Mucosa of stomach (tissue), 1 donor: ENCODE measurements at regions not wholly inside any gene's neighbourhood (a gene's known extent, or its start where the extent isn't known, plus 50 kb on each side); places are given as distances from the start of the nearest gene placed in this dataset.

Source experiments
- H3K27me3 ChIP-seq: one replicate; pipeline ENCODE4 v1.7.0; 2013; ENCODE audit warnings: mild to moderate bottlenecking, low read length; ENCODE audit not compliant: control insufficient read depth, insufficient read depth
- H3K36me3 ChIP-seq: one replicate; pipeline ENCODE4 v1.7.0; 2013; ENCODE audit warnings: low read length; ENCODE audit not compliant: control insufficient read depth, insufficient read depth
- H3K4me1 ChIP-seq: one replicate; pipeline ENCODE4 v1.7.0; 2013; ENCODE audit warnings: mild to moderate bottlenecking, low read length; ENCODE audit not compliant: control insufficient read depth, insufficient read depth
- H3K4me3 ChIP-seq: one replicate; pipeline ENCODE4 v1.7.0; 2013; ENCODE audit warnings: low read length
- H3K9ac ChIP-seq: one replicate; pipeline ENCODE4 v1.7.0; 2013; ENCODE audit warnings: mild to moderate bottlenecking, low read length, moderate library complexity
- H3K9me3 ChIP-seq: one replicate; pipeline ENCODE4 v1.7.0; 2013; ENCODE audit warnings: mild to moderate bottlenecking, low read length, moderate library complexity; ENCODE audit not compliant: control insufficient read depth
- donor health status: Pancreatic carcinoma.

GRCh38 chr2:129755786-129756185 lies 223.7 kb upstream of the RAB6C start:
- H3K27me3 ChIP-seq, result no peaks in the 10 kb centered on the region
- H3K9me3 ChIP-seq, result no peaks in the 10 kb centered on the region
- no peaks in the 10 kb centered on the region for H3K36me3 ChIP-seq
- H3K4me3 ChIP-seq, result no peak overlapping the region
- peaks cover 6% of the 10 kb centered on the region for H3K4me1 ChIP-seq
- H3K9ac ChIP-seq, result no peak overlapping the region

- Histone ChIP-seq H3K9ac (no peak overlapping the region), H3K27me3 (no peaks in the 10 kb centered on the region), H3K9me3 (no peaks in the 10 kb centered on the region), H3K4me1 (peaks cover 6% of the 10 kb centered on the region), H3K36me3 (no peaks in the 10 kb centered on the region), H3K4me3 (no peak overlapping the region)
Measured at GRCh38 chr2:129756276-129756675, 223.2 kb upstream of the RAB6C start.

GRCh38 chr2:129757366-129757914 lies 222.0 kb upstream of the RAB6C start:
- H3K4me1 ChIP-seq, result peaks cover 6% of the 10 kb centered on the region
- no peaks in the 10 kb centered on the region for H3K9me3 ChIP-seq
- no peaks in the 10 kb centered on the region for H3K27me3 ChIP-seq
- no peak overlapping the region for H3K9ac ChIP-seq
- no peak overlapping the region for H3K4me3 ChIP-seq
- no peaks in the 10 kb centered on the region for H3K36me3 ChIP-seq

DNA sequence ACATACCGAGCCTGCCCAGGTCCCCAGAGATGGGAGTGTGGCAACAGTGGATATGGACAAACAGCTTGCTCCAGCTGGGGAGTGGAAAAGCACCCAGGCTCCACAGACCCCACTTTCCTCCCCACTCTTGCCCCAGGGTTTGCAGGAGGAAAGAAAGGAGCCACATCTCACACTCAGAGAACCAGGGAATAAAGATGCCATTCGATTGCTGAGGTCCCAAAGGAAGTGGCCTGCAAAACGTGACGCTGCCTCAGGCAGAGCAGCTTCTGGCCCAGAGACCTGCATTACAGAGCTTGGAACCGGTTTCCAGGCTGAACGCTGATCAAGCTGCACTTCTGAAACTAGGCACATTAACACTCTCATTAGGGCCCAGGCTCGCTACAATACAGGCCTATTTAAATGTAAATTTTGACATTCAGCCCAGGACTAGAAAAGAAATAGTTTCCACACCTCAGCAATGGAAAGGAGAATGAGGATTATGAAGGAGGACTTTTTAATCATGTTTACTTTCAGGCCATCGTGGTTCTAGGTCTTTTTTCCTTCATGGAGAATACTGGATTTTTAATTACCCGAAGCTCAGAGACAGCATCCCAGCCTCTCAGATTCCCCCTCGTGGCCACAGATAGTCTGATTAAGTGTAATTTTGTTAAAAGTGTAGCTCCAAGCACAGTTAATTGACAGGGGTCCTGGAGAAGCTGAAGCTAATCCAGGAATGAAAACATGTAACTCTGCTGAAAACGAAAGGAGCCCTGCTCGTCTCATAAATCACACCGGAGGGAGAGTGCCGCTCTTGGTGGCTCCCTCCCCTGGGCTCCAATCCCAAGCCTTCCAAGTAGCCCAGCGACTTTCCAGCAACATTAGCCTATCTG lies 221.3 kb upstream of the RAB6C start:
- Histone ChIP-seq H3K36me3 (no peaks in the 10 kb centered on the region), H3K4me3 (peak overlapping the region; percentile 11), H3K4me1 (peaks cover 6% of the 10 kb centered on the region), H3K9ac (peak overlapping the region; percentile 56), H3K27me3 (no peaks in the 10 kb centered on the region), H3K9me3 (no peaks in the 10 kb centered on the region)

DNA sequence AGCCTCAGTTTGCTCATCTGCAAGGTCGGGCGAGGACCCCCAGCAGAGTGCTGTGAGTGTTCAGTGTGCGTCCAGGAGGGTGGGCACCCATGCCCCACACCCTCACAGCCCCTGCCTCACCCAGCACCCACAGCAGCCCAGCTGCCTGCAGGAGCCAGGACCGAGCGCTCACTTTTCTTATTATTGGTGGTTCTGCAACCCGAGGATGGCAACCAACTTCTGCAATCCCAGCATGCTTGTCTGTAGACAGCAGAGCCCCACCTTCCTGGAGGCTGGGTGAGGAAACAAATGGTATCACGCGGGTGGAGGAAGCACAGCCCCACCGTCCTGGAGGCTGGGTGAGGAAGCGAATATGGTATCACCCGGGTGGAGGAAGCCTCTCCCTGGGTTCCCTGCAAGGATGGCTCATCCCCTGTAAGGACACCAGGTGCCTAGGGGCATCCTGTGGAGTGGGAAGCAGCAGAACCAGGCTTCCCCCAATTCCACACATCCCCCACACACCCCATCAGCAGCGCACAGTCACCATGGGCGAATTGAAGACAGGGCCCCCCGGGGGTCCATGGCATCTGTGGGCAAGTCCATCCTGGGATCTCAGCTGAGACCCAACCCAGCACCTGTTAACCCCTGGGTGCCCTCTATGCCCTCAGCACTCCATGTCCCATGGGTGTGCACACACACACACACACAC lies 220.5 kb upstream of the RAB6C start:
- Histone ChIP-seq H3K4me3 (peak overlapping the region; percentile 11), H3K27me3 (no peaks in the 10 kb centered on the region), H3K36me3 (no peaks in the 10 kb centered on the region), H3K4me1 (peaks cover 6% of the 10 kb centered on the region), H3K9ac (peak overlapping the region; percentile 56), H3K9me3 (no peaks in the 10 kb centered on the region)

- Histone ChIP-seq H3K36me3 (no peaks in the 10 kb centered on the region), H3K4me1 (peaks cover 6% of the 10 kb centered on the region), H3K4me3 (no peak overlapping the region), H3K9me3 (no peaks in the 10 kb centered on the region), H3K9ac (no peak overlapping the region), H3K27me3 (no peaks in the 10 kb centered on the region)
Measured at GRCh38 chr2:129759472-129760010, 219.9 kb upstream of the RAB6C start.

DNA sequence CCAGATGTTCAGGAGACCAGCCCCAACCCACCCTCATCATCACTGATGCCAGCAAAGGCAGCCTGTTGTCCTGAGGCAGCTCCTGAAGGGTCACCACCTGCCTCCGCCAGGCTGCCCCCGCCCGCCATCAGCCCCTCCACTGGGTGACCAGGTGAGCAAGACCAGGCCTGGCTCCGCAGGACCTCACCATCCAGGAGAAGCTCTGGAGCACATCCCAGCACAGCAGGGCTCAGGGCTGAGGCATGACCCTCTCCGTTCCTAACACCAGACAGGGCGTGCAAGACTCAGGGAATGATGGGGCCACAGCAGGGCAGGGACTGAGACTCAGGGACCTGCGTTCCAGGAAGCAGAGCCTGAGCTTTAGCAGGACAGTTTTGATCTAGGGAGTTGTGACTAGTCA lies 218.8 kb upstream of the RAB6C start:
- H3K9me3 ChIP-seq, result no peaks in the 10 kb centered on the region
- peaks cover 6% of the 10 kb centered on the region for H3K4me1 ChIP-seq
- H3K27me3 ChIP-seq, result no peaks in the 10 kb centered on the region
- H3K4me3 ChIP-seq, result no peak overlapping the region
- no peak overlapping the region for H3K9ac ChIP-seq
- no peaks in the 10 kb centered on the region for H3K36me3 ChIP-seq

DNA sequence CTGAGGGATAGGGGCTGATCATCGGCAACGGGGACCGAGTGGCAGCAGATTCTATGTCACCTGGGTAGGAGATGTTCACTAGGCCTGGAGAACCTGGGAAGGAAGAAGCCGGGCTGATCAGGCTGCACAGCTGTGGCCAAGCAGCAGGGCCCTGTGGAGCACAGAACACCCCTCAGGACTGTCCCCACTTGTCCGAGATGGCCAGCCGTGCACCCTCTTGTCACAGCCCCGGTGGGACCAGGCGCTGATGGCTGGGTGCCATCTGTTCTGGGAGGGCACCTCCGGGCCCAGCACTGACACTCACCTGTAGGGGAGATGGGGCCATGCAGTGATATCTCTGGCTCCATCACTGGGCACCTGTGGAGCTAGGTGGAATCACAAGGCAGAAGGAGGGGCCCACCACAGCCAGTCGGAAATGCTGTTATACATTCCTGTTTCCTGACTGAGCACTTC lies 217.9 kb upstream of the RAB6C start:
- Histone ChIP-seq H3K27me3 (no peaks in the 10 kb centered on the region), H3K9me3 (no peaks in the 10 kb centered on the region), H3K9ac (no peak overlapping the region), H3K4me1 (peaks cover 6% of the 10 kb centered on the region), H3K4me3 (no peak overlapping the region), H3K36me3 (no peaks in the 10 kb centered on the region)

GRCh38 chr2:129762386-129763189 lies 216.9 kb upstream of the RAB6C start:
- H3K36me3 ChIP-seq, result no peaks in the 10 kb centered on the region
- no peaks in the 10 kb centered on the region for H3K9me3 ChIP-seq
- H3K4me1 ChIP-seq, result peaks cover 6% of the 10 kb centered on the region
- no peaks in the 10 kb centered on the region for H3K27me3 ChIP-seq
- no peak overlapping the region for H3K9ac ChIP-seq
- H3K4me3 ChIP-seq, result no peak overlapping the region

DNA sequence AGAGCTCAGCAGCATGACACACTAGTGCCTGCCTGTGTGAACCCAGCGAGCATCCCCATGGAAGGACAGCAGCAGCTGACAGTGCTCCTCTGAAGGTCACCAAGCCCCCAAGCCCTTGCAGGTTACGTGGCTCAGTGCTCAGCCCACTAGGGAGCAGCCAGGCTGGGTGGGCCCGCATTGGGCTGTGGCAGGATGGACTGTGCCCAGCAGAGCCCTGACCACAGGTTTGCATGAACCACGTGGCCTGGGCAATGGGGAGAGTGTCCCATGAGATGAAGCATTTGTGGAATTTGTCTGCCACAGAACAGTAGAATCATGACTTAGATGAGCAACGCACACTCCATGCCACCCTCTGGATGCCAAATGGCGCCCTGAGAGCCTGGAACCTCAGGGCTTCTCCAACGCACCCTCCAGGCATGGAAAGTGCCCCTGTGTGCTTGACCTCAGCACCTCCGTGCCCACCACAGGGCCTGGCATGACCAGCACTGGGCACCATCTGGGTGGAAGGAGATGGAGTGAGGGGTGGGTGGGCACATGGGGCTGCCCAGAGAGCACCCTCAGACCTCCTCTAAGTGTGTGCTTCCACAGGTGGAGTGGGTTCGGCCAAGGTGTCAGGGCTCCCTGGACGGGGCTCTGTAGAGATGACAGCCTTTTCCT lies 216.1 kb upstream of the RAB6C start:
- Histone ChIP-seq H3K9ac (no peak overlapping the region), H3K36me3 (no peaks in the 10 kb centered on the region), H3K4me1 (peaks cover under 1% of the 10 kb centered on the region), H3K27me3 (no peaks in the 10 kb centered on the region), H3K9me3 (no peaks in the 10 kb centered on the region), H3K4me3 (no peak overlapping the region)

DNA sequence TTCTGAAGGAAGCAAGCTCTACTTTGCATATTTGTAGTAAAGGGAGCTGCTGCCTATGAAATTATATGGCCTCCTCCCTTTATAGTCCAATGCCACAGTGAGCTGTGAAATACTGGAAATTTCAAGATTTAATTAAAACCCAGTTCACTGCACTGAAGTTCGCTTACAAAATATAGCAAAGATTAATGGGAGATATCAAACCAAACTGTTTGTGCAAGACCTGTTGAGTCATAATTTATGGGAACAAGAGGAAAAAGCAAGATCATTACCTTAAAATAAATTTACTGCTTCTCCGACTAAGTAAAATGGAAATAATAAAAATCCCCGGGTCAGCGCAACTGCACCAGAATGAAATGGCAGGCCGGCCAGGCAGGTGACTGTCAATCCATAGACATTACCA lies 215.5 kb upstream of the RAB6C start:
- no peak overlapping the region for H3K9ac ChIP-seq

More for the DNA sequence above, 215.5 kb upstream of the RAB6C start:
- Histone ChIP-seq H3K27me3 (no peaks in the 10 kb centered on the region), H3K4me1 (no peaks in the 10 kb centered on the region), H3K4me3 (no peak overlapping the region), H3K9me3 (no peaks in the 10 kb centered on the region), H3K36me3 (no peaks in the 10 kb centered on the region)
